Neuronal stem cell (in vitro differentiated cells): ENCODE measurements at regions not wholly inside any gene's neighbourhood (a gene's known extent, or its start where the extent isn't known, plus 50 kb on each side); places are given as distances from the start of the nearest gene placed in this dataset.

Source experiments
- DNase-seq: peaks from one replicate; pipeline ENCODE4 v3.0.0-alpha.2; 2013; ENCODE audit warnings: low spot score
- H2AFZ ChIP-seq: one replicate; pipeline ENCODE4 v1.6.1; 2013; ENCODE audit warnings: mild to moderate bottlenecking, low read length, inconsistent platforms
- H2AK5ac ChIP-seq: 2 replicates; pipeline ENCODE4 v1.6.1; 2013; ENCODE audit warnings: low read depth, mild to moderate bottlenecking, inconsistent platforms, low read length, moderate library complexity, mixed read lengths
- H2BK120ac ChIP-seq: 2 replicates; pipeline ENCODE4 v1.6.1; 2013; ENCODE audit warnings: low read depth, mild to moderate bottlenecking, inconsistent platforms, low read length, moderate library complexity, mixed read lengths
- H2BK12ac ChIP-seq: one replicate; pipeline ENCODE4 v1.6.1; 2013; ENCODE audit warnings: low read length, inconsistent platforms
- H2BK15ac ChIP-seq: 2 replicates; pipeline ENCODE4 v1.6.1; 2013; ENCODE audit warnings: mild to moderate bottlenecking, low read length, inconsistent platforms, mixed read lengths
- H2BK5ac ChIP-seq: one replicate; pipeline ENCODE4 v1.6.1; 2013; ENCODE audit warnings: inconsistent platforms, mild to moderate bottlenecking, low read length, moderate library complexity
- H3K14ac ChIP-seq: one replicate; pipeline ENCODE4 v1.6.1; 2013; ENCODE audit warnings: low read length, inconsistent platforms
- H3K18ac ChIP-seq: 2 replicates; pipeline ENCODE4 v1.6.1; 2013; ENCODE audit warnings: low read length, inconsistent platforms
- H3K23ac ChIP-seq: 2 replicates; pipeline ENCODE4 v1.6.1; 2013; ENCODE audit warnings: low read depth, mild to moderate bottlenecking, mixed read lengths, low read length, inconsistent platforms; ENCODE audit not compliant: poor library complexity
- H3K27ac ChIP-seq: replicated peaks from 3 replicates; pipeline ENCODE4 v1.5.1; 2013; ENCODE audit warnings: low read length, inconsistent platforms
- H3K27me3 ChIP-seq, 3 experiments: 2 replicates each; pipeline ENCODE4 v1.6.1; 2013; ENCODE audit warnings: low read length in 3 of 3, mild to moderate bottlenecking in 2 of 3, inconsistent platforms in 1 of 3, low read depth in 1 of 3, mixed read lengths in 1 of 3, moderate library complexity in 1 of 3; ENCODE audit not compliant: control insufficient read depth in 3 of 3, insufficient read depth in 3 of 3
- H3K36me3 ChIP-seq, 2 donors: replicated peaks in 1 of 2; 2 replicates each; pipeline ENCODE4 v1.6.1; 2013; ENCODE audit warnings: low read length in 2 of 2; ENCODE audit not compliant: control insufficient read depth in 2 of 2, insufficient read depth in 2 of 2
- H3K4ac ChIP-seq: 2 replicates; pipeline ENCODE4 v1.6.1; 2013; ENCODE audit warnings: inconsistent platforms, mild to moderate bottlenecking, low read length, moderate library complexity
- H3K4me1 ChIP-seq, 2 donors: 1 replicate in 1 of 2; 2 replicates in 1 of 2; pipeline ENCODE4 v1.6.1; 2013; ENCODE audit warnings: low read length in 2 of 2, low read depth in 1 of 2; ENCODE audit not compliant: control insufficient read depth in 2 of 2, insufficient read depth in 1 of 2
- H3K4me2 ChIP-seq: one replicate; pipeline ENCODE4 v1.6.1; 2013; ENCODE audit warnings: mild to moderate bottlenecking, low read length, inconsistent platforms; ENCODE audit not compliant: insufficient read depth, poor library complexity, severe bottlenecking
- H3K4me3 ChIP-seq, 2 donors: 2 replicates each; pipeline ENCODE4 v1.5.1; 2013; ENCODE audit warnings: low read length in 2 of 2, mild to moderate bottlenecking in 2 of 2, inconsistent platforms in 1 of 2, moderate library complexity in 1 of 2
- H3K79me1 ChIP-seq: one replicate; pipeline ENCODE4 v1.6.1; 2013; ENCODE audit warnings: low read depth, mild to moderate bottlenecking, inconsistent platforms, low read length, moderate library complexity
- H3K9ac ChIP-seq: one replicate; pipeline ENCODE4 v1.6.1; 2013; ENCODE audit warnings: mild to moderate bottlenecking, low read depth, low read length, inconsistent platforms; ENCODE audit not compliant: poor library complexity
- H3K9me3 ChIP-seq, 2 donors: replicated peaks in 1 of 2; 2 replicates each; pipeline versions ENCODE3 to v1.6.1; 2013; ENCODE audit warnings: low read length in 2 of 2, mild to moderate bottlenecking in 2 of 2, inconsistent platforms in 1 of 2, low read depth in 1 of 2, mixed read lengths in 1 of 2, moderate library complexity in 1 of 2; ENCODE audit not compliant: control insufficient read depth in 2 of 2, insufficient read depth in 1 of 2
- H4K8ac ChIP-seq: one replicate; pipeline ENCODE4 v1.6.1; 2013; ENCODE audit warnings: low read depth, mild to moderate bottlenecking, inconsistent platforms, low read length, moderate library complexity
- H4K91ac ChIP-seq: one replicate; pipeline ENCODE4 v1.6.1; 2013; ENCODE audit warnings: low read length, low read depth, mild to moderate bottlenecking, inconsistent platforms; ENCODE audit not compliant: poor library complexity
- WGBS, 2 donors: extraction: QIAGEN DNeasy Blood & Tissue Kit; methylation state at CpG; one replicate each; pipeline ENCODE4 v1.1.7; 2013; ENCODE audit warnings: missing lambda C conversion rate in 2 of 2, mixed read lengths in 1 of 2; ENCODE audit not compliant: insufficient read length in 2 of 2, insufficient replicate concordance in 1 of 2; ENCODE audit errors: extremely low coverage in 2 of 2; 5-methylcytosine and 5-hydroxymethylcytosine counted together

DNA sequence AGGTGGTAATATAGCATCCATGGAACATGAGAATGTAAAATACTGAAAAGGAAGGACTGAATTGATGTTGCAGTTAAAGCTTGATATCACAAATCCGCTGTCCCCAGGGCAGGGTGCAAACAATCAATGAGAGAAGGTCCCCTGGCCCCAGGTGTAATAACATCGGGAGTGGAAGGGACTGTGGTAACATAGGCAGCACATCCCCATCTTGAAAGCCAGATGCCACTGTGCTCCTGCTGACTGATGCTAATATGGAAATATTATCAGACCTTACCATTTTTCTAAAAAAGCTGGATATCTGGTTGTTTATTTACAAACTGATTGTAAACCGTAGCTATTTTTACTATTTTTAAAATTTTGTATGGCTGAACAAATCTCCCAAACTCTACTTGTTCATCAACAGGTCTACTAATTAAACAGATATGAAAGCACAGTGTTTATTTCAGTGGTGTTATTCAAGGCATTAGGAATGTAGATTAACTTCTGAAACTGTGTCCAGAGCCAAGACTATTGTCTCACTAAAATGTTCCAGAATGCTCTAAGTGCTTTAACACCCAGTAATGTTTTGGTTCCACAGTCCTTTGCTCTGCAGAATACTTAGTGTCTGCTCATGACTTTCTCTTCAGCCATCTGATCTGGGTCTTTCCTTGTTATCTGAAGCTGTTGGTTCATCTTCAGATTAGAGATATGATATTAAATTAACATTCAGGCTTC is 386.0 kb upstream of the RARB start:
- H3K27me3 ChIP-seq = no peaks in the 10 kb centered on the region
- WGBS, 2 donors = no CpG with 5 or more reads among the region's 3 CpGs
- H3K14ac ChIP-seq = no peak overlapping the region
- no peak overlapping the region for H4K91ac ChIP-seq
- H3K36me3 ChIP-seq = no peaks in the 10 kb centered on the region
- H3K4me2 ChIP-seq = no peak overlapping the region
- peaks cover 6 to 13% of the 10 kb centered on the region in 2 donors for H3K4me1 ChIP-seq
- H2BK15ac ChIP-seq = no peak overlapping the region
- no peak for DNase-seq
- no peaks in the 10 kb centered on the region for H3K9me3 ChIP-seq
- H2BK120ac ChIP-seq = no peak overlapping the region
- H3K4me3 ChIP-seq = no peak overlapping the region
- H2BK12ac ChIP-seq = no peak overlapping the region
- H2AFZ ChIP-seq = no peak overlapping the region
- H3K4ac ChIP-seq = no peak overlapping the region
- H3K79me1 ChIP-seq = no peaks in the 10 kb centered on the region
- no peak overlapping the region for H4K8ac ChIP-seq
- no peak overlapping the region for H3K9ac ChIP-seq
- H2AK5ac ChIP-seq = no peak overlapping the region
- H3K18ac ChIP-seq = no peak overlapping the region
- no peak overlapping the region for H3K27ac ChIP-seq
- no peak overlapping the region for H2BK5ac ChIP-seq
- no peak overlapping the region for H3K23ac ChIP-seq

DNA sequence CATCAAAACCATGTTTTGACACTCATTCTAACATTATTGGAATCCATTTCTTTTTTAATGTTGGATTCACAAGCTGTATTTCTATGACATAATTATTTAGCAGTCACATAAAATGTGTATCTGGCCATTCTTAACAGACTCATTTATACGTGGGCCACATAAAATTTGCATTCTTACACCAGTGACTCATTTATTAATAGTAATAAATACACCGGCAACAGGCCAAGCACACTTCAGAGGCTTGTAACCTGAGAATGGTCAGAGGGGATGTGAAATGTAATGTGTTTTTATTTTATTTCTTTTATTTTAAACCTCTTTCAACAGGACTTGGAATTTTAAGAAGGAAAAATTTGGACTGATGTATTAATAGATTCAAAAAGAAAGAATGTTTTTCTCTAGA is 384.9 kb upstream of the RARB start:
- Histone ChIP-seq H3K23ac (no peak overlapping the region), H3K9ac (no peak overlapping the region), H3K4me1 (peaks cover 6 to 13% of the 10 kb centered on the region in 2 donors), H4K8ac (no peak overlapping the region), H2BK15ac (no peak overlapping the region), H3K18ac (no peak overlapping the region), H3K36me3 (no peaks in the 10 kb centered on the region), H2BK120ac (no peak overlapping the region), H2BK5ac (no peak overlapping the region), H2BK12ac (no peak overlapping the region), H3K27me3 (no peaks in the 10 kb centered on the region), H3K79me1 (no peaks in the 10 kb centered on the region), H3K4me2 (no peak overlapping the region), H3K9me3 (peaks cover 0 to 6% of the 10 kb centered on the region in 2 donors), H2AK5ac (no peak overlapping the region), H3K4ac (no peak overlapping the region), H3K14ac (no peak overlapping the region), H3K4me3 (no peak overlapping the region), H4K91ac (no peak overlapping the region), H3K27ac (no peak overlapping the region), H2AFZ (no peak overlapping the region)
- no peak for DNase-seq
- no CpG with 5 or more reads among the region's 2 CpGs for WGBS, 2 donors

DNA sequence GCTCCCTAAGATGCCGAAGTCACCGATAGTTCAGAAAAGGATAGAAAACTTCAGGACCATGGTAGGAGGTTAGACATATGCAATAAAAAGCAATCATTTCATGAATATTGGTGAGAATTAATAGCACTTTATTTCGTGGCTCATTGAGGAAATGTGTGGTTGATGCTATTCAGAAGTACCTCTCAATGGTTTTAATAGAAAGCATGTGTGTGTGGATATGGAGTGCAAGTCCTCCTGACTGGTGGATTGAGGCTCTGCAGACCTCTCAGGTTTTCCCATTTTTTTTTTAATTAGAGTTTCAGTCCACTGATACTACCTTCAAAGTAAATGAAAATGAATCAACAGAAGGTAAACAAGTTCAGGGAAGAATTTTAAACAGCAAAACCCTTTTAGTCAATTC is 384.3 kb upstream of the RARB start:
- no peak overlapping the region for H3K9ac ChIP-seq
- no peak overlapping the region for H2AK5ac ChIP-seq
- no peak overlapping the region for H3K18ac ChIP-seq
- no peak overlapping the region for H3K14ac ChIP-seq
- H2BK5ac ChIP-seq = no peak overlapping the region
- WGBS, 2 donors = no CpG with 5 or more reads among the region's 3 CpGs
- no peak overlapping the region for H3K27ac ChIP-seq
- no peak overlapping the region for H3K4me2 ChIP-seq
- no peak overlapping the region for H2BK120ac ChIP-seq
- H3K23ac ChIP-seq = no peak overlapping the region
- peaks cover 6 to 13% of the 10 kb centered on the region in 2 donors for H3K4me1 ChIP-seq
- H3K9me3 ChIP-seq = peaks cover 0 to 6% of the 10 kb centered on the region in 2 donors
- no peak overlapping the region for H2AFZ ChIP-seq
- no peak overlapping the region for H3K4ac ChIP-seq
- no peaks in the 10 kb centered on the region for H3K27me3 ChIP-seq
- H3K79me1 ChIP-seq = no peaks in the 10 kb centered on the region
- no peak overlapping the region for H2BK12ac ChIP-seq
- no peak overlapping the region for H2BK15ac ChIP-seq
- no peak overlapping the region for H4K8ac ChIP-seq
- H4K91ac ChIP-seq = no peak overlapping the region
- no peak overlapping the region for H3K4me3 ChIP-seq
- DNase-seq = no peak
- no peaks in the 10 kb centered on the region for H3K36me3 ChIP-seq

DNA sequence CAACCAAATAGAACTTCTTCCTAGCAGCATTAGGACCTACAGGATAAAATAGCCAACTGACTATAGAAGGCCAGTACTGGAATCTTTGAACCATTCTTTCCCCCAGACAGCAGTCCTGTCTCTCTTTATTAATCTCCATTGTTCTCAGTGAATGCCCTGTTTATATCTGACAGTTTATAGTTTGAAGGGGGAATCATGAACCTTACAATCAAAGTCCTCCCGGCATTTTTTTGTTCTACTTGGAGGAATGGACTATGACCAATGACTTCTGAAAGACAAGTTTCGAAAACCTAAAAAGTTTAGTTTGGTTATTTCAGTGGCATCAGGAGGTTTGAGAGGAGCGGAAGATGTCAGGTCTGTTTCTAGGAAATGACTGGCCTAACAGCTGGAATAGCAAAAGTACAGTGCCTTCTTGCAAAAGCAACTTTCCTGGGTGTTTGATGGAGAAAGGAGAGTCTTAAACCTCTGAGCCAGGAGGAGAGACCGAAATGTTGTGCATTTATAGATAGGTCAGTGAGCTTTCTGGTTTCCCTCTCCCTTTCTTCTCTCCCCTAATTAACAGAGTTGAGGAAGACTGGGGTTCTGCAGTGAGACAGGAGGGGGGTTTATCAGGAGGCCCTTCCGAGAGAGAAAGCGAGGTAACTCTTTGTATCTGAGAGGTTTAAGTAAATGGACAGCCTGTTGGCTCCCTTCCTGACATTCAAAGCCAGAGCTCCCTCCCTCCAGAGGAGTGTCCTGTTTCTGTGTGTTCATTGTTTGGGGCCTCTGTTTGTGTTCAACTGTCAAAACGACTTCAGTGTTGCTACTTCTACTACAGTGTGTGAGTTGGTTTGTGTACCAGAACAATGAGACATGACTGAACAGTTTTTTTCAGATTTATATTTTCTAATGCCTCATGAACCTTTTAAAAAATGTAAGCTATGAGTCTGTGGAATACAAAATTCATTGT is 383.0 kb upstream of the RARB start:
- no peak overlapping the region for H4K8ac ChIP-seq
- no peak overlapping the region for H3K14ac ChIP-seq
- no peak overlapping the region for H3K4me3 ChIP-seq
- no peaks in the 10 kb centered on the region for H3K36me3 ChIP-seq
- H3K23ac ChIP-seq = no peak overlapping the region
- peak overlapping the region; percentile 79 for H3K27ac ChIP-seq
- no peak overlapping the region for H3K4ac ChIP-seq
- peak overlapping the region; percentile 32 for H3K4me2 ChIP-seq
- H2AFZ ChIP-seq = peak overlapping the region; percentile 71
- H3K79me1 ChIP-seq = no peaks in the 10 kb centered on the region
- H4K91ac ChIP-seq = no peak overlapping the region
- no CpG with 5 or more reads among the region's 7 CpGs for WGBS, 2 donors
- H2BK12ac ChIP-seq = no peak overlapping the region
- DNase-seq = peak; percentile 66
- H2BK5ac ChIP-seq = no peak overlapping the region
- peaks cover 0 to 6% of the 10 kb centered on the region in 2 donors for H3K9me3 ChIP-seq
- no peaks in the 10 kb centered on the region for H3K27me3 ChIP-seq
- no peak overlapping the region for H2BK120ac ChIP-seq
- peaks cover 6 to 13% of the 10 kb centered on the region in 2 donors for H3K4me1 ChIP-seq
- H2AK5ac ChIP-seq = no peak overlapping the region
- H2BK15ac ChIP-seq = no peak overlapping the region
- no peak overlapping the region for H3K18ac ChIP-seq
- H3K9ac ChIP-seq = no peak overlapping the region
